K562 (cell line): ENCODE measurements at regions not wholly inside any gene's neighbourhood (a gene's known extent, or its start where the extent isn't known, plus 50 kb on each side); places are given as distances from the start of the nearest gene placed in this dataset.
"Not testable (repeated sequence)": the region's sequence is repeated elsewhere in the genome, so short reads cannot be mapped to it uniquely, and the experiment has no call there.

Experiments used
- CBFB ChIP-seq: sonication (generic); formaldehyde crosslinking; IDR thresholded peaks from 2 replicates; pipeline ENCODE4 v1.4.0; 2020; ENCODE audit warnings: mild to moderate bottlenecking, missing genetic modification reagents
- CEBPB ChIP-seq: fragments of 450-650 bp; IDR thresholded peaks from 2 replicates; pipeline ENCODE4 v1.6.1; 2016; ENCODE audit warnings: missing genetic modification characterization, missing compliant biosample characterization
- ELF4 ChIP-seq: fragments of 450-650 bp; formaldehyde crosslinking; IDR thresholded peaks from 2 replicates; pipeline ENCODE4 v1.4.0; 2022; ENCODE audit warnings: missing genetic modification characterization
- ELK1 ChIP-seq: sonication (generic); formaldehyde crosslinking; IDR thresholded peaks from 2 replicates; pipeline ENCODE4 v1.8.1; 2022; ENCODE audit warnings: missing genetic modification reagents
- ETS1 ChIP-seq: conservative IDR thresholded peaks from 2 replicates; pipeline ENCODE4 v1.6.1; 2011; ENCODE audit warnings: low read depth, mild to moderate bottlenecking, low read length; ENCODE audit not compliant: control insufficient read depth
- JUN ChIP-seq, 2 experiments: sonication (generic) in 1 of 2; formaldehyde crosslinking in 1 of 2; IDR thresholded peaks; 2 replicates each; pipeline versions ENCODE4 v1.6.1 to v1.8.0; 2012 to 2022; ENCODE audit warnings: borderline replicate concordance in 2 of 2, mild to moderate bottlenecking in 2 of 2, improper control_type of control experiment in 1 of 2, low read depth in 1 of 2, low read length in 1 of 2, missing genetic modification reagents in 1 of 2
- LCOR ChIP-seq: sonication (generic); formaldehyde crosslinking; IDR thresholded peaks from 2 replicates; pipeline ENCODE4 v1.8.0; 2022; ENCODE audit warnings: mild to moderate bottlenecking, missing genetic modification reagents
- PHF8 ChIP-seq: fragments of 200-600 bp; sonication (generic); IDR thresholded peaks from 2 replicates; pipeline ENCODE4 v1.6.1; 2012; ENCODE audit warnings: mixed run types, mild to moderate bottlenecking, inconsistent platforms, low read length, moderate library complexity, borderline replicate concordance
- REST ChIP-seq, 2 experiments: fragments of 450-650 bp; formaldehyde crosslinking in 1 of 2; IDR thresholded peaks; 2 replicates each; pipeline versions ENCODE4 v1.4.0 to v1.6.1; 2014 to 2020; ENCODE audit warnings: mild to moderate bottlenecking in 2 of 2, borderline replicate concordance in 1 of 2, low read depth in 1 of 2
- TCF7L2 ChIP-seq: fragments of 150-350 bp; IDR thresholded peaks from 2 replicates; pipeline ENCODE4 v1.6.1; 2016; ENCODE audit warnings: low read depth, mild to moderate bottlenecking, low read length, moderate library complexity
- ZNF253 ChIP-seq: fragments of 250-450 bp; sonication (Bioruptor Pico); conservative IDR thresholded peaks from 2 replicates; pipeline ENCODE4 v1.6.1; 2021; ENCODE audit warnings: mild to moderate bottlenecking
- ZNF384 ChIP-seq: IDR thresholded peaks from 2 replicates; pipeline ENCODE4 v1.6.1; 2012; ENCODE audit warnings: low read depth, low read length, improper control_type of control experiment

- TF ChIP-seq ETS1; CEBPB (tag); ELK1; CBFB (CRISPR knock-in tag); PHF8; TCF7L2; ZNF384; ELF4 (CRISPR knock-in tag); JUN (IDR thresholded peaks at IDR 0.05; ENCODE audit: borderline replicate concordance, low read depth, low read length); JUN (CRISPR knock-in tag; IDR thresholded peaks at IDR 0.05; ENCODE audit: borderline replicate concordance); LCOR (CRISPR knock-in tag); REST (IDR thresholded peaks at IDR 0.05; ENCODE audit: borderline replicate concordance); REST (CRISPR knock-in tag; IDR thresholded peaks at IDR 0.05; ENCODE audit: low read depth); ZNF253 (CRISPR knock-in tag): not testable (repeated sequence)
These were observed 86.3 kb downstream of the CPN2 start for GRCh38 chr3:194264631-194265504.
